H1 (cell line): ENCODE measurements at regions not wholly inside any gene's neighbourhood (a gene's known extent, or its start where the extent isn't known, plus 50 kb on each side); places are given as distances from the start of the nearest gene placed in this dataset.

Experiments
- CTCF ChIA-PET: fragments of 300-600 bp; sonication (Branson Sonifier 250); formaldehyde crosslinking; loops from one replicate; lab custom pipeline; 2021; ENCODE audit not compliant: partially characterized antibody; lab: Charles Lee
- POLR2A ChIA-PET: fragments of 300-600 bp; sonication (Branson Sonifier 250); formaldehyde crosslinking; loops from one replicate; lab custom pipeline; 2021; ENCODE audit warnings: inconsistent platforms; ENCODE audit not compliant: partially characterized antibody; lab: Charles Lee
- DNase-seq, 2 experiments: peaks; one replicate each; pipeline versions ENCODE4 v3.0.0 to v3.0.0-alpha.2; 2010 to 2022; ENCODE audit warnings: low spot score in 2 of 2, low read depth in 1 of 2, mixed read lengths in 1 of 2
- FAIRE-seq: peaks from 2 replicates; lab custom pipeline; 2011; peaks lifted over from hg19 to GRCh38; lab: Jason Lieb, UNC
- H2AFZ ChIP-seq: 2 replicates; pipeline ENCODE4 v1.8.1; 2012; ENCODE audit warnings: low read length, inconsistent platforms
- H2AK5ac ChIP-seq: 2 replicates; pipeline ENCODE4 v1.6.1; 2013; ENCODE audit warnings: low read depth, low read length
- H2BK120ac ChIP-seq: replicated peaks from 2 replicates; pipeline ENCODE3; 2013; ENCODE audit warnings: low read depth, low read length, inconsistent platforms
- H2BK12ac ChIP-seq: 2 replicates; pipeline ENCODE4 v1.6.1; 2013; ENCODE audit warnings: low read depth, low read length
- H2BK15ac ChIP-seq: 2 replicates; pipeline ENCODE4 v1.6.1; 2013; ENCODE audit warnings: low read length
- H2BK20ac ChIP-seq: 2 replicates; pipeline ENCODE4 v1.6.1; 2013; ENCODE audit warnings: low read length
- H2BK5ac ChIP-seq: 2 replicates; pipeline ENCODE4 v1.6.1; 2013; ENCODE audit warnings: low read depth, low read length
- H3K14ac ChIP-seq: 2 replicates; pipeline ENCODE4 v1.6.1; 2013; ENCODE audit warnings: inconsistent platforms; ENCODE audit not compliant: insufficient read length
- H3K18ac ChIP-seq: 2 replicates; pipeline ENCODE4 v1.6.1; 2013; ENCODE audit warnings: low read length; ENCODE audit errors: extremely low read depth
- H3K23ac ChIP-seq: 2 replicates; pipeline ENCODE4 v1.6.1; 2013; ENCODE audit warnings: inconsistent platforms; ENCODE audit not compliant: insufficient read length
- H3K23me2 ChIP-seq: 2 replicates; pipeline ENCODE4 v1.6.1; 2013; ENCODE audit warnings: low read depth, low read length
- H3K27ac ChIP-seq: 2 replicates; pipeline ENCODE4 v1.6.1; 2011; ENCODE audit warnings: low read depth, low read length, inconsistent platforms
- H3K27me3 ChIP-seq, 4 experiments: replicated peaks in 1 of 4; 1 replicate in 1 of 4; 2 replicates in 3 of 4; pipeline versions ENCODE4 v1.6.1 to v1.8.1; 2011 to 2013; ENCODE audit warnings: low read length in 3 of 4, mild to moderate bottlenecking in 3 of 4, inconsistent platforms in 2 of 4, mixed read lengths in 2 of 4, moderate library complexity in 1 of 4; ENCODE audit not compliant: control insufficient read depth in 3 of 4, insufficient read depth in 3 of 4; ENCODE audit errors: extremely low read depth in 1 of 4
- H3K36me3 ChIP-seq, 4 experiments: 2 replicates each; pipeline versions ENCODE4 v1.6.1 to v1.8.1; 2011 to 2013; ENCODE audit warnings: mild to moderate bottlenecking in 4 of 4, low read length in 3 of 4, moderate library complexity in 2 of 4, control low read depth in 1 of 4, inconsistent platforms in 1 of 4; ENCODE audit not compliant: insufficient read depth in 4 of 4, control insufficient read depth in 2 of 4
- H3K4ac ChIP-seq: replicated peaks from 2 replicates; pipeline ENCODE3; 2013; ENCODE audit warnings: low read length, low read depth, mixed read lengths, inconsistent platforms; ENCODE audit not compliant: insufficient read length
- H3K4me1 ChIP-seq, 4 experiments: replicated peaks in 1 of 4; 1 replicate in 1 of 4; 2 replicates in 3 of 4; pipeline versions ENCODE4 v1.6.1 to v1.8.1; 2011 to 2013; ENCODE audit warnings: low read length in 3 of 4, inconsistent platforms in 2 of 4, mixed read lengths in 1 of 4; ENCODE audit not compliant: insufficient read depth in 4 of 4, control insufficient read depth in 3 of 4
- H3K4me2 ChIP-seq, 2 experiments: 2 replicates each; pipeline versions ENCODE4 v1.6.1 to v1.8.1; 2011 to 2013; ENCODE audit warnings: low read depth in 2 of 2, low read length in 2 of 2, control low read depth in 1 of 2, inconsistent platforms in 1 of 2, mild to moderate bottlenecking in 1 of 2; ENCODE audit not compliant: insufficient read depth in 1 of 2
- H3K4me3 ChIP-seq, 4 experiments: fragments of 200-600, 300-600 bp in 1 of 4; sonication (generic), shearing (Covaris generic), sonication (Bioruptor Twin) in 1 of 4; 2 replicates each; pipeline versions ENCODE4 v1.5.1 to v1.8.1; 2011 to 2016; ENCODE audit warnings: low read length in 4 of 4, low read depth in 3 of 4, control low read depth in 2 of 4, inconsistent platforms in 2 of 4, mild to moderate bottlenecking in 2 of 4, mixed read lengths in 1 of 4, moderate library complexity in 1 of 4; ENCODE audit not compliant: insufficient read depth in 2 of 4; ENCODE audit errors: extremely low read depth in 1 of 4
- H3K56ac ChIP-seq: replicated peaks from 2 replicates; pipeline ENCODE3; 2013; ENCODE audit warnings: low read depth, mild to moderate bottlenecking, mixed read lengths, low read length, inconsistent platforms; ENCODE audit not compliant: insufficient read length
- H3K79me1 ChIP-seq: 2 replicates; pipeline ENCODE4 v1.6.1; 2013; ENCODE audit warnings: low read depth, low read length, control low read depth
- H3K79me2 ChIP-seq, 2 experiments: 2 replicates each; pipeline versions ENCODE4 v1.6.1 to v1.8.1; 2012 to 2013; ENCODE audit warnings: low read length in 2 of 2, mild to moderate bottlenecking in 2 of 2, inconsistent platforms in 1 of 2; ENCODE audit not compliant: insufficient read depth in 2 of 2, control insufficient read depth in 1 of 2
- H3K9ac ChIP-seq, 4 experiments: replicated peaks in 1 of 4; 1 replicate in 1 of 4; 2 replicates in 3 of 4; pipeline versions ENCODE4 v1.6.1 to v1.8.1; 2011 to 2013; ENCODE audit warnings: low read depth in 3 of 4, low read length in 3 of 4, control low read depth in 2 of 4, mild to moderate bottlenecking in 2 of 4, moderate library complexity in 2 of 4, inconsistent platforms in 1 of 4; ENCODE audit errors: extremely low read depth in 1 of 4
- H3K9me3 ChIP-seq, 2 experiments: 2 replicates each; pipeline versions ENCODE4 v1.6.1 to v1.8.1; 2012 to 2013; ENCODE audit warnings: mild to moderate bottlenecking in 2 of 2, moderate library complexity in 2 of 2, control low read depth in 1 of 2, inconsistent platforms in 1 of 2, low read depth in 1 of 2, low read length in 1 of 2, mixed read lengths in 1 of 2; ENCODE audit not compliant: insufficient read depth in 2 of 2
- H4K20me1 ChIP-seq, 2 experiments: replicated peaks in 1 of 2; 2 replicates each; pipeline versions ENCODE3 to v1.8.1; 2011 to 2013; ENCODE audit warnings: inconsistent platforms in 2 of 2, low read length in 2 of 2, mild to moderate bottlenecking in 1 of 2; ENCODE audit not compliant: insufficient read depth in 2 of 2, control insufficient read depth in 1 of 2
- H4K5ac ChIP-seq: 2 replicates; pipeline ENCODE4 v1.6.1; 2013; ENCODE audit warnings: low read length, low read depth, mixed read lengths, inconsistent platforms; ENCODE audit not compliant: insufficient read length
- H4K8ac ChIP-seq: 2 replicates; pipeline ENCODE4 v1.8.0; 2013; ENCODE audit warnings: mild to moderate bottlenecking, moderate library complexity, low read length, inconsistent platforms; ENCODE audit not compliant: insufficient read depth; ENCODE audit errors: extremely low read depth
- H4K91ac ChIP-seq: replicated peaks from 2 replicates; pipeline ENCODE3; 2013; ENCODE audit warnings: low read length, mixed read lengths, inconsistent platforms; ENCODE audit not compliant: insufficient read length
- BCL11A ChIP-seq, 2 experiments: IDR thresholded peaks; one replicate each; pipeline ENCODE4 v1.6.1; 2011; ENCODE audit warnings: low read depth in 2 of 2, low read length in 2 of 2, mild to moderate bottlenecking in 2 of 2
- CHD1 ChIP-seq: IDR thresholded peaks from 2 replicates; pipeline ENCODE4 v1.6.1; 2012; ENCODE audit warnings: low read depth, low read length, improper control_type of control experiment
- CREB1 ChIP-seq: IDR thresholded peaks from 2 replicates; pipeline ENCODE4 v1.6.1; 2012; ENCODE audit warnings: inconsistent platforms
- EZH2 ChIP-seq: fragments of 200-600 bp; sonication (generic); IDR thresholded peaks from 2 replicates; pipeline ENCODE4 v1.7.1; 2012; ENCODE audit warnings: low read depth, mild to moderate bottlenecking, moderate library complexity, low read length, inconsistent platforms; ENCODE audit not compliant: severe bottlenecking
- GTF2F1 ChIP-seq: IDR thresholded peaks from 2 replicates; pipeline ENCODE4 v1.6.1; 2012; ENCODE audit warnings: low read depth, low read length, improper control_type of control experiment, borderline replicate concordance
- RAD21 ChIP-seq, 2 experiments: IDR thresholded peaks in 1 of 2; conservative IDR thresholded peaks in 1 of 2; 2 replicates each; pipeline ENCODE4 v1.6.1; 2011; ENCODE audit warnings: low read depth in 2 of 2, low read length in 2 of 2, improper control_type of control experiment in 1 of 2, inconsistent platforms in 1 of 2, mild to moderate bottlenecking in 1 of 2, moderate library complexity in 1 of 2
- RFX5 ChIP-seq: IDR thresholded peaks from 2 replicates; pipeline ENCODE4 v1.6.1; 2011; ENCODE audit warnings: low read depth, low read length, improper control_type of control experiment, borderline replicate concordance
- TCF12 ChIP-seq: IDR thresholded peaks from 2 replicates; pipeline ENCODE4 v1.6.1; 2011; ENCODE audit warnings: low read depth, mild to moderate bottlenecking, low read length
- WGBS, 2 experiments: shearing (Covaris generic) in 1 of 2; methylation state at CpG; one replicate each; pipeline versions ENCODE4 v1.1.6 to v1.1.7; 2013 to 2015; ENCODE audit warnings: low lambda C conversion rate in 2 of 2, mixed read lengths in 2 of 2, inconsistent platforms in 1 of 2, low coverage in 1 of 2, missing lambda C conversion rate in 1 of 2; ENCODE audit not compliant: insufficient replicate concordance in 2 of 2, insufficient coverage in 1 of 2, insufficient read length in 1 of 2; ENCODE audit errors: extremely low coverage in 1 of 2, missing lambda C conversion rate in 1 of 2; 5-methylcytosine and 5-hydroxymethylcytosine counted together
- TF ChIP-seq, protein P1 (sequence below), 3 experiments: IDR thresholded peaks; 1 replicate in 2 of 3; 2 replicates in 1 of 3; pipeline versions ENCODE4 v1.5.1 to v1.6.1; 2011; ENCODE audit warnings: low read length in 3 of 3, mild to moderate bottlenecking in 3 of 3, inconsistent platforms in 2 of 3, low read depth in 1 of 3, moderate library complexity in 1 of 3; ENCODE audit not compliant: insufficient read depth in 1 of 3; ENCODE audit errors: control extremely low read depth in 1 of 3

DNA sequence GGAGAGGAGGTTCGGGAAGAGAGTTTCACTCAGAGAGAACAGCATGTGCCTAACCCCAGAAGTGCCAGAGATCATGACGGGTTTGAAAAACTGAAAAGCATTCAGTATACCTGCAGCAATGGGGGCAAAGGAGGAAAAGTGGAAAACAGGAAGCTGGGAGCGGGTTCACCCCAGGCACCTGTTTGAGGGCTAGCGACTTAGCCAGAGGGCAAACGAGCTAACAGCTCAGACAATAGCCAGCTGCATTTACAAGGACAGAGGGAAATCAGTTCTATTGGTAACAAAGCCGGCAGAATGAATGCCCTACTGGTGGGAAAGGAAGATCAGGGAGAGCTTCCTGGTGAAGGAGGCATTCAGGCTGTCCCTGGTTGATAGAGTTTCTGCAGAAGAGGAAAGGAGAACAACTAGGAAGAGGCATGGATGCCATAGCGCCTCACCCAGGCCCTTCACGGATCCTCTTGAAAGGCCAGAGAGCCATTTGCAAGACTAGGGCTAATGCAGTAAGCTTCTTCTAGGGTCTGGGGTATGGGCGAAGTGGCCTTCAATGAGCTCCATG, 141.7 kb upstream of the ADRA1B start:
- Histone ChIP-seq H4K5ac (no peak overlapping the region), H2BK12ac (peak overlapping the region; percentile 96; the same call in 1 of the 2 replicates), H3K79me2 (no peaks in the 10 kb centered on the region), H4K20me1 (no peaks in the 10 kb centered on the region), H3K79me1 (no peaks in the 10 kb centered on the region), H3K56ac (no peak overlapping the region), H2AK5ac (peak overlapping the region; percentile 87; the same call in 1 of the 2 replicates), H3K4me2 (peak overlapping the region in 1 of 2 experiments; percentile 63; a peak in 2 of 4 replicates), H2BK15ac (peak overlapping the region; percentile 90; the same call in 1 of the 2 replicates), H3K27ac (no peak overlapping the region), H2BK20ac (0 out of 2 replicates have a peak overlapping the region, but pooled peaks have one; percentile 56), H3K9me3 (no peaks in the 10 kb centered on the region), H3K23me2 (peaks cover 2% of the 10 kb centered on the region; the same call in 1 of the 2 replicates), H3K14ac (no peak overlapping the region), H2BK120ac (peak overlapping the region; percentile 25), H3K4me1 (peaks cover 0 to 7% (median 3%) of the 10 kb centered on the region in 4 experiments; a peak in 6 of 7 replicates), H3K4me3 (no peak overlapping the region), H2BK5ac (peak overlapping the region; percentile 66; the same call in 1 of the 2 replicates), H3K18ac (peak overlapping the region; percentile 64; the same call in 1 of the 2 replicates), H2AFZ (no peak overlapping the region), H3K9ac (no peak overlapping the region), H4K91ac (peak overlapping the region; percentile 48), H3K23ac (no peak overlapping the region), H4K8ac (peak overlapping the region; percentile 46; the same call in 1 of the 2 replicates), H3K27me3 (peaks cover 0 to 10% (median 5%) of the 10 kb centered on the region in 4 experiments; a peak in 4 of 7 replicates), H3K4ac (no peak overlapping the region), H3K36me3 (no peaks in the 10 kb centered on the region)
- FAIRE-seq, result peak; percentile 42
- ChIA-PET CTCF (interaction anchor here (0.6 to 2.6 kb wide), 17 partner anchors 8 to 501 kb away, joined by 3 to 15 read pairs (median 4); no protein-coding TSS in a partner anchor), POLR2A (interaction anchor here (0.6 to 0.7 kb wide), 2 partner anchors 74 to 176 kb away, joined by 3 read pairs; no protein-coding TSS in a partner anchor)
- WGBS, 2 experiments, result 51% methylated on average over 9 of the region's 9 CpGs; no CpG with 5 or more reads in 1 of the 2 experiments
- peak in 1 of 2 experiments; percentile 58 for DNase-seq
- TF ChIP-seq BCL11A (IDR thresholded peaks at IDR 0.05; ENCODE audit: low read depth in 2 of 2, low read length in 2 of 2), result no peak
- no peak for TF ChIP-seq GTF2F1
- 0 out of 2 replicates have a peak, but pooled peaks have one; percentile 11 for TF ChIP-seq TCF12
- no peak for TF ChIP-seq RFX5
- TF ChIP-seq EZH2, result no peak
- no peak for TF ChIP-seq CHD1
- TF ChIP-seq RAD21 (IDR thresholded peaks at IDR 0.05 in 1 of 2, conservative IDR thresholded peaks at IDR 0.05 in 1 of 2; ENCODE audit: low read depth in 2 of 2, low read length in 2 of 2), result 0 out of 4 replicates have a peak, but pooled peaks of 1 of the 2 experiments have one; percentile 26
- TF ChIP-seq, protein P1, sequence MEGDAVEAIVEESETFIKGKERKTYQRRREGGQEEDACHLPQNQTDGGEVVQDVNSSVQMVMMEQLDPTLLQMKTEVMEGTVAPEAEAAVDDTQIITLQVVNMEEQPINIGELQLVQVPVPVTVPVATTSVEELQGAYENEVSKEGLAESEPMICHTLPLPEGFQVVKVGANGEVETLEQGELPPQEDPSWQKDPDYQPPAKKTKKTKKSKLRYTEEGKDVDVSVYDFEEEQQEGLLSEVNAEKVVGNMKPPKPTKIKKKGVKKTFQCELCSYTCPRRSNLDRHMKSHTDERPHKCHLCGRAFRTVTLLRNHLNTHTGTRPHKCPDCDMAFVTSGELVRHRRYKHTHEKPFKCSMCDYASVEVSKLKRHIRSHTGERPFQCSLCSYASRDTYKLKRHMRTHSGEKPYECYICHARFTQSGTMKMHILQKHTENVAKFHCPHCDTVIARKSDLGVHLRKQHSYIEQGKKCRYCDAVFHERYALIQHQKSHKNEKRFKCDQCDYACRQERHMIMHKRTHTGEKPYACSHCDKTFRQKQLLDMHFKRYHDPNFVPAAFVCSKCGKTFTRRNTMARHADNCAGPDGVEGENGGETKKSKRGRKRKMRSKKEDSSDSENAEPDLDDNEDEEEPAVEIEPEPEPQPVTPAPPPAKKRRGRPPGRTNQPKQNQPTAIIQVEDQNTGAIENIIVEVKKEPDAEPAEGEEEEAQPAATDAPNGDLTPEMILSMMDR (IDR thresholded peaks at IDR 0.05; ENCODE audit: control extremely low read depth in 1 of 3, insufficient read depth in 1 of 3, low read depth in 1 of 3, low read length in 3 of 3), result peak in 1 of 3 experiments; percentile 33; a peak in 1 of 4 replicates
- TF ChIP-seq CREB1, result no peak
